K562 (cell line): ENCODE measurements at regions not wholly inside any gene's neighbourhood (a gene's known extent, or its start where the extent isn't known, plus 50 kb on each side); places are given as distances from the start of the nearest gene placed in this dataset.

Source experiments
- CBX1 ChIP-seq: sonication (generic); IDR thresholded peaks from 2 replicates; pipeline ENCODE4 v1.6.1; 2016; ENCODE audit warnings: antibody characterized with exemption, low read depth, mild to moderate bottlenecking
- CHD1 ChIP-seq: fragments of 200-600 bp; sonication (generic); IDR thresholded peaks from one replicate; pipeline ENCODE4 v1.6.1; 2012; ENCODE audit warnings: mild to moderate bottlenecking, moderate library complexity, low read length, inconsistent platforms
- CREB1 ChIP-seq, 2 experiments: sonication (generic) in 1 of 2; formaldehyde crosslinking in 1 of 2; IDR thresholded peaks; 2 replicates each; pipeline versions ENCODE4 v1.6.1 to v1.8.0; 2012 to 2022; ENCODE audit warnings: inconsistent platforms in 1 of 2, mild to moderate bottlenecking in 1 of 2, missing genetic modification reagents in 1 of 2, moderate library complexity in 1 of 2
- CTCF ChIP-seq, 3 experiments: IDR thresholded peaks in 2 of 3; conservative IDR thresholded peaks in 1 of 3; 2 replicates each; pipeline ENCODE4 v1.5.1; 2011 to 2012; ENCODE audit warnings: low read length in 3 of 3, mild to moderate bottlenecking in 3 of 3, control low read depth in 2 of 3, improper control_type of control experiment in 1 of 3, inconsistent platforms in 1 of 3, low read depth in 1 of 3, mixed read lengths in 1 of 3, moderate library complexity in 1 of 3; ENCODE audit not compliant: insufficient read depth in 2 of 3
- FOSL1 ChIP-seq: fragments of 200-800 bp; sonication (Bioruptor generic); conservative IDR thresholded peaks from 2 replicates; pipeline ENCODE4 v1.6.1; 2016; ENCODE audit warnings: missing genetic modification characterization, missing compliant biosample characterization
- KDM4B ChIP-seq, 2 experiments: fragments of 450-650 bp in 1 of 2; sonication (generic) in 1 of 2; IDR thresholded peaks; 2 replicates each; pipeline ENCODE4 v1.6.1; 2016 to 2017; ENCODE audit warnings: borderline replicate concordance in 2 of 2, antibody characterized with exemption in 1 of 2, low read depth in 1 of 2, mild to moderate bottlenecking in 1 of 2
- MNT ChIP-seq, 2 experiments: fragments of 450-650 bp; conservative IDR thresholded peaks; 2 replicates each; pipeline ENCODE4 v1.6.1; 2017; ENCODE audit warnings: mild to moderate bottlenecking in 2 of 2, moderate library complexity in 2 of 2
- NR3C1 ChIP-seq: sonication (generic); formaldehyde crosslinking; IDR thresholded peaks from 2 replicates; pipeline ENCODE4 v1.8.1; 2022; ENCODE audit warnings: missing genetic modification reagents
- POLR2A ChIP-seq: fragments of 450-650 bp; conservative IDR thresholded peaks from 2 replicates; pipeline ENCODE4 v1.6.1; 2016
- TGIF2 ChIP-seq: sonication (generic); formaldehyde crosslinking; IDR thresholded peaks from 2 replicates; pipeline ENCODE4 v1.8.1; 2022; ENCODE audit warnings: mild to moderate bottlenecking, missing genetic modification reagents, moderate library complexity
- YY1 ChIP-seq, 3 experiments: IDR thresholded peaks; 2 replicates each; pipeline ENCODE4 v1.6.1; 2011; ENCODE audit warnings: low read length in 2 of 3, mild to moderate bottlenecking in 2 of 3, moderate library complexity in 2 of 3, borderline replicate concordance in 1 of 3, control low read depth in 1 of 3, low read depth in 1 of 3; ENCODE audit not compliant: insufficient read depth in 3 of 3, insufficient replicate concordance in 2 of 3, control insufficient read depth in 1 of 3, insufficient read length in 1 of 3; ENCODE audit errors: extremely low read depth in 1 of 3
- ZNF121 ChIP-seq: sonication (generic); formaldehyde crosslinking; conservative IDR thresholded peaks from 2 replicates; pipeline ENCODE4 v1.8.0; 2022; ENCODE audit warnings: missing genetic modification reagents

- TF ChIP-seq CTCF (IDR thresholded peaks at IDR 0.05 in 2 of 3, conservative IDR thresholded peaks at IDR 0.05 in 1 of 3; ENCODE audit: insufficient read depth in 2 of 3, low read depth in 1 of 3, low read length in 3 of 3): no peak
- no peak for TF ChIP-seq POLR2A
- TF ChIP-seq YY1 (IDR thresholded peaks at IDR 0.05; ENCODE audit: borderline replicate concordance in 1 of 3, control insufficient read depth in 1 of 3, extremely low read depth in 1 of 3, insufficient read depth in 3 of 3, insufficient read length in 1 of 3, insufficient replicate concordance in 2 of 3, low read depth in 1 of 3, low read length in 2 of 3): no peak
- TF ChIP-seq FOSL1 (tag): no peak
- no peak for TF ChIP-seq KDM4B (IDR thresholded peaks at IDR 0.05; ENCODE audit: borderline replicate concordance in 2 of 2, low read depth in 1 of 2)
- no peak for TF ChIP-seq CREB1 (IDR thresholded peaks at IDR 0.05)
- TF ChIP-seq CREB1 (CRISPR knock-in tag; IDR thresholded peaks at IDR 0.05): no peak
- no peak for TF ChIP-seq CBX1
- no peak for TF ChIP-seq NR3C1 (CRISPR knock-in tag)
- TF ChIP-seq ZNF121 (CRISPR knock-in tag): no peak
- TF ChIP-seq CHD1: no peak
- TF ChIP-seq MNT (conservative IDR thresholded peaks at IDR 0.05): no peak
- no peak for TF ChIP-seq TGIF2 (CRISPR knock-in tag)
Observed at GRCh38 chr4:31328932-31329331, 608.8 kb downstream of the PCDH7 start.
